ENCODE measurements at regions not wholly inside any gene's neighbourhood (a gene's known extent, or its start where the extent isn't known, plus 50 kb on each side); places are given as distances from the start of the nearest gene placed in this dataset.
A peak's percentile ranks its signal among the peaks of the same experiment; 100 is the strongest.

DNA sequence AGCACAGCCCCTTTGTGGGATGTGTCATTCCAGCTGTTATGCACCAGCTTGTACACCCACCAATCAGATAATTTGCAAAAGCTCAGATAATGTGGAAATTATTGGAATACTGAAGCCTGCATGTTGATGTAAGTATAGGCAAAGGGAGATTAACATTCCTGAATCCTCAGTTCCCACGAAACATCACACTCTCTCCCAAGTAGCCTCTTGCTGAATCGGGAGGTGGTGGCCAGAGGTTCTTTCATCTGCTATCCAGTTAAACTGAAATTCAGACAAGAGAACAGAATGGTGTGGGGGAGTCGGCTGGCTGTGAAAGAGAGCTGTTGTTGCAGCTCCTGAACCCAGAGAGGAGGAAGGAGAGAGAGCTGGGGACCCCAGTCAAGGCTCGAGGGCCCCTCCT is 170.9 kb downstream of the ZBTB18 start:
- TF ChIP-seq, protein P1, sequence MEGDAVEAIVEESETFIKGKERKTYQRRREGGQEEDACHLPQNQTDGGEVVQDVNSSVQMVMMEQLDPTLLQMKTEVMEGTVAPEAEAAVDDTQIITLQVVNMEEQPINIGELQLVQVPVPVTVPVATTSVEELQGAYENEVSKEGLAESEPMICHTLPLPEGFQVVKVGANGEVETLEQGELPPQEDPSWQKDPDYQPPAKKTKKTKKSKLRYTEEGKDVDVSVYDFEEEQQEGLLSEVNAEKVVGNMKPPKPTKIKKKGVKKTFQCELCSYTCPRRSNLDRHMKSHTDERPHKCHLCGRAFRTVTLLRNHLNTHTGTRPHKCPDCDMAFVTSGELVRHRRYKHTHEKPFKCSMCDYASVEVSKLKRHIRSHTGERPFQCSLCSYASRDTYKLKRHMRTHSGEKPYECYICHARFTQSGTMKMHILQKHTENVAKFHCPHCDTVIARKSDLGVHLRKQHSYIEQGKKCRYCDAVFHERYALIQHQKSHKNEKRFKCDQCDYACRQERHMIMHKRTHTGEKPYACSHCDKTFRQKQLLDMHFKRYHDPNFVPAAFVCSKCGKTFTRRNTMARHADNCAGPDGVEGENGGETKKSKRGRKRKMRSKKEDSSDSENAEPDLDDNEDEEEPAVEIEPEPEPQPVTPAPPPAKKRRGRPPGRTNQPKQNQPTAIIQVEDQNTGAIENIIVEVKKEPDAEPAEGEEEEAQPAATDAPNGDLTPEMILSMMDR (conservative IDR thresholded peaks at IDR 0.05; ENCODE audit: low read depth, low read length) = no peak
- no peak for DNase-seq (ENCODE audit: low read depth)
- H3K4me3 ChIP-seq (ENCODE audit: low read depth, low read length) = no peak overlapping the region

DNA sequence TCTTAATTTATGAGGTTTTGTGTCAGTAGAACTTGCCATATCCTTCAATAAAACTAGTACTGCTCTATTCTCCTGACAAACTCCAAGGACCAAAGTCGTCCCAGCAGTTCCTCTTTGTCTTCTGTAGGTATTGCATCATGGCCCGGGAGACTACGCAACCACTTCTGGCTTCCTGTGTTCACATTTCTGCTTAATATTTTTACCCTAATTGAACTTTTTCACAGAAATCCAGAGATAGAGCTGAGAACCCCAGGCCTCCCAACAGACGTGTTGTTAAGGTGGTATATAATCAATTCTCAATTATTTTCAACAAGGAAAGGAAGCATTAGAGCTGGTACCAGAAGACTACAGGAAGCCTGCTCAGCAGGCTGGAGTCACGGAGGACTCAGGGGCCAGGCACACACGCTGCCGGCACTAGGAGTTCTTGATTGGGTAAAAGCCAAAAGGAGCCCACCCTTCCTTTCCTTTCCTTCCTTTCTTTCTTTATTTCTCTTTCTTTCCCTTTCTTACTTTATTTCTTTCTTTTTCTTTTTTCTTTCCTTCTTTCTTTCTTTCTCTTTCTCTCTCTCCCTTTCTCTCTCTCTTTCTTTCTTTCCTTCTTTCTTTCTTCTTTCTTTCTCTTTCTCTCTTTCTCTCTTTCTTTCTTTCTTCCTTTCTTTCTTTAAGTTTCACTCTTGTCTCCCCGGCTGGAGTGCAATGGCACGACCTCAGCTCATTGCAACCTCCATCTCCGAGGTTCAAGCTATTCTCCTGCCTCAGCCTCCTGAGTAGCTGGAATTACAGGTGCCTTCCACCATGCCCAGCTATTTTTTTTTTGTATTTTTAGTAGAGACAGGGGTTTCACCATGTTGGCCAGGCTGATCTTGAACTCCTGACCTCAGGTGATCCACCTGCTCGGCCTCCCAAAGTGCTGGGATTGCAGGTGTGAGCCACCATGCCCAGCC is 173.7 kb downstream of the ZBTB18 start:
- no peak for DNase-seq (ENCODE audit: low read depth)
- TF ChIP-seq, protein P1 (conservative IDR thresholded peaks at IDR 0.05; ENCODE audit: low read depth, low read length) = no peak
- H3K4me3 ChIP-seq (ENCODE audit: low read depth, low read length) = no peak overlapping the region

DNA sequence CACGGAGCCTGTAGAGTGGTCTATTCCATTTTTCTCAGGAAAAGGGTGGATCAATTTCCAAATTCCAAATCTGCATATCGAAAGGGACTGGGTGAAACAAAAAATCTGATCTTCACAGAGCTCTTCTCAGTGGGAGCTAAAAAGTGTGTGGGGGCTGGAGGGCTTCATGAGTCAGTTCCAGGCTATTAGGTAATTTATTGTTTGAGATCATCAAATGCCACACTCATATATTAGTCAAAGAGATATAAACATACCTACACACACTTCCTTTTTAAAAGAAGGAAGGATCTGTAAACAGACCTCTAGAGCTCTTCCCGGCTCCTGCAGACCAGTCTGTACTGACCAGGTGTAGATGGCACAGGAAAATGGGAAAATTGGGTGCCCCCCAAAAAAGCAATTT is 175.4 kb downstream of the ZBTB18 start:
- TF ChIP-seq, protein P1 (conservative IDR thresholded peaks at IDR 0.05; ENCODE audit: low read depth, low read length) = no peak
- no peak overlapping the region for H3K4me3 ChIP-seq (ENCODE audit: low read depth, low read length)
- no peak for DNase-seq (ENCODE audit: low read depth)

DNA sequence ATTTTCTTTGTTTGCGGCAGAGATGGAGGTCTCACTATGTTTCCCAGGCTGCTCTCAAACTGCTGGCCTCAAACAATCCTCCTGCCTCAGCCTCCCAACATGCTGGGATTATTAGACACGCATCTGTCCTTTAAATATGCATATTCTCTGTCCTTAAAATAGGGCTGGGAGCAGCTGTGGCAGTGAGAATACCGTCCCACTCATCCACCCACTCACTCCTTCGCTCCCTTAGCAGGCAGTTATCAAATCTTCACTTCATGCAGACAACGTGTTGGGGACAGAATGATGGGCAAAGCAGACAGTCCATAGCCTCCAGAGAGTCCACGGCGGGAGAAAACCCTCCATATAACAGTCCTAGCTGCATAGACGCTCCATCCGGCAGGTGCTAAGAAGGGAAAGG is 179.4 kb downstream of the ZBTB18 start:
- DNase-seq (ENCODE audit: low read depth) = no peak
- H3K4me3 ChIP-seq (ENCODE audit: low read depth, low read length) = no peak overlapping the region
- TF ChIP-seq, protein P1 (conservative IDR thresholded peaks at IDR 0.05; ENCODE audit: low read depth, low read length) = no peak

DNA sequence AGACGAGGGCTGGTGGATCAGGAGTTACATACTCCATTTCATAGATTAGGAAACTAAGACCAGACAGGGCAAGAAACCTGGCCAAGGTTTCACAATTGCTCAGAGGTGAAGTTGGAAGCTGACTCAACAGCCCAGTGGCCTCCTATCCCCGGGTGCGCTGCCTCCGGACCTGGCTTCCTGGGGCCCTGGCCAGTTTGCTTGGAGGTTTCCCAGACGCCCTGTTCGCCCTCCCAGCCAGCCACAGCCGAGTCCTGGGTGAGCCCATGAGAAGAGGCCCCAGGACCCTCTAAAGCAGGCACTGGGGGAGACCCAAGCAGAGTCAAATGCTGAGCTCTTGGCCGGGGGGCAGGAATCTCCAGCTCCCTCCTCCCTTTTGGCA is 180.1 kb downstream of the ZBTB18 start:
- DNase-seq (ENCODE audit: low read depth) = no peak
- H3K4me3 ChIP-seq (ENCODE audit: low read depth, low read length) = peak overlapping the region; percentile 47
- TF ChIP-seq, protein P1 (conservative IDR thresholded peaks at IDR 0.05; ENCODE audit: low read depth, low read length) = no peak

DNA sequence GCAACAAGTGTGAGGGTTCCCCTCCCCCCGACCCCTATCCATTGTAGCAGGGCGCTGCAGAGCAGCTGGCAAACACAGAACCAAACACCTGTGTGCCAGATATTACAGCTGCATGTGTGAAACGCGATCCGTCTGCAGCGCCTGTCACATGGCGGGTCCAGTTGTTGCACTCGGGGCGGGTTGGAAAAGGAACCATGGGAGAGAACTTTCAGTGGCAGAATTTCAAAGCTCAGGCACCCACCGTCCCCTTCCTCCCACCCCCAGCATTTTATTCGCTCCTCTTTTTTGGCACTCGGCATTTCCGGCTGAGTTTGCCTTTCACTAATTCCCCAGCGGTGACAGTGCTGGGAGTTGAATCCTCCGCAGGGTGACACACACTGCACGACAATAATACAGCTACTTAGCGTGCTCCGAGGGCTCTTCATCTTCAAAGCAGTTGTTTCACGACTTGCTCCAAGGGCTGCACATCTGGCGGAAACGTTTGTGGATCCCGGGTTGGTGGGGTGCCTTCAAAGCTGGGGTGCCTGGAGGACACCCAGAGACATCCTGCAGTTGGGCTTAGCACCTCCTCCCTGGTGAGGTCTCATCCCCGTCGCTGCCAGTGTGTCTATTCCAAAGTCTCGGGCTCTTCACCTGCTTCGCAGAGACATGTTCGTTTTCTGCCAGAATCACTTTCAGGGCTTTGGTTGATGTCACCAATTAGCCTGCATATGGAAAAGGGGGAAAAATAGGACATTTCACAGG is 180.7 kb downstream of the ZBTB18 start:
- TF ChIP-seq, protein P1 (conservative IDR thresholded peaks at IDR 0.05; ENCODE audit: low read depth, low read length) = no peak
- no peak for DNase-seq (ENCODE audit: low read depth)
- H3K4me3 ChIP-seq (ENCODE audit: low read depth, low read length) = peak overlapping the region; percentile 47
